ENCODE measurements at regions not wholly inside any gene's neighbourhood (a gene's known extent, or its start where the extent isn't known, plus 50 kb on each side); places are given as distances from the start of the nearest gene placed in this dataset.

DNA sequence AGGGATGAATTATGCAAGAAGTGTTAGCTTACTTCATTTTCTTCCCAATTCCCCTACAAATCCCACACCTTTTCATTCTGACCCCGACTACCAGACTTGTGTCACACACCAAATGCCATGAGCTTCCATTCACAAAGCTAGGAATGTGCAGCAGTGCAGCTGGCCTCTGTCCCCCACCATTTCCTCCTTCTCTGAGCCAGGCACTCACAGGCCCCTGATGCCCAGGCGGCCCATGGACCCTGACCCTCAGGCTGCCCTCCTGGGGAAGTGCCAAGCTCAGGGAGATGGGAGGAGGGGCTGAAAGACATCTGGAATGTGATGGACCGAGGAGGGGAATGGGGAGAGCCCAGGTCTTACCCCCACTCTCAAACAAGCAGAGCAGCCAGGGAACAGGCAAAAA lies 67.0 kb upstream of the BCOR start (continued):
- TF ChIP-seq ZBTB33 (IDR thresholded peaks at IDR 0.05): no peak

DNA sequence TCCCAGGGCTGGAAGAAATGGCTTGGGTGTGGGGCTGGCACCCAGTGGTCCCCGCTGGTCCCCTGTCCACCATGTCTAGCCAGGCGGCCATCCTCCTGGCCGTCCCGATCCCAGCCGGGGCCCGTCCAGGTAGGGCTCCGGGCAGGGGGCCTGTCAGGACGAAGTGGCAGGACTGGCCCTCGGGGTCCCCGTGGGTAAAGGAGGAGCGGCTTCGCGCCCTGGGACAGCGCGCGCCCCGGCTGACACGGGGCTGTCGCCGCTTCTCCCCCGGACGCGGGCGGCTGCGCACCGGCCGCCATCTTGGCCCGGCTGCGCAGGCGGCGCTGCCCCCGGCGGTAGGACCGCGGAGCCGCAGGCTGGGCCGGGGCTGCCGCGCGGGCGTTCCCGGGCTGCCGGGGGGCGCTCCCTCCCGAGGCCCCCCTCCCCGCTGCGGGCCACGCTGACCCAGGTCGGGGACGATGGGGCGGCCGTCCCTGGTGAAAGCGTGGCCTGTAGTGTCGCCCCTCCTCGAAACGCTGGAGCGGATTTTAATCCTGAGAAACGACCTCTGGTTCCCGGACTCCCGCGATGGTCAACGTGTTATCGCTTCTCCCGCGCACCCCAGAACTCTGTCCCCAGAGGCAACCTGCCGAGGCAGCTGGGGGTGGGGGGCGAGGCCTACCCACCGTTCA lies 60.4 kb upstream of the BCOR start:
- Histone ChIP-seq H3K4me1 (ENCODE audit: control insufficient read depth, insufficient read depth, low read length) (no peaks in the 10 kb centered on the region), H3K79me2 (ENCODE audit: control insufficient read depth, insufficient read depth, low read length) (no peaks in the 10 kb centered on the region), H2AFZ (ENCODE audit: control insufficient read depth, low read depth, low read length) (peak overlapping the region; percentile 41), H3K36me3 (ENCODE audit: control insufficient read depth in 2 of 2, insufficient read depth in 2 of 2, low read length in 1 of 2) (no peaks in the 10 kb centered on the region), H3K9ac (ENCODE audit: control insufficient read depth, insufficient read depth, low read length) (peak overlapping the region; percentile 40; the same call in 1 of the 2 replicates), H4K20me1 (ENCODE audit: control insufficient read depth, insufficient read depth) (no peaks in the 10 kb centered on the region), H3K27me3 (replicated peaks in 1 of 2; ENCODE audit: control insufficient read depth in 2 of 2, insufficient read depth in 2 of 2, low read length in 1 of 2) (no peaks in the 10 kb centered on the region), H3K27ac (ENCODE audit: control insufficient read depth, insufficient read depth) (no peak overlapping the region), H3K9me3 (replicated peaks; ENCODE audit: control insufficient read depth, insufficient read depth, low read length) (no peaks in the 10 kb centered on the region; the same call in 2 of the 3 replicates), H3K4me2 (ENCODE audit: control insufficient read depth, insufficient read depth) (peak overlapping the region; percentile 77), H3K4me3 (peak overlapping the region; percentile 53)
- ATAC-seq: peak; percentile 66
- SMC1A ChIA-PET (ENCODE audit: uncharacterized antibody, unreplicated experiment): no interaction called here
- WGBS (ENCODE audit: insufficient coverage, insufficient replicate concordance, low lambda C conversion rate, missing lambda C conversion rate): 42% methylated on average over 43 of the region's 68 CpGs
- no TSS peak for BruUV-seq (replicated peaks)
- in situ Hi-C loops (cut with MboI) (no loop called here), intact Hi-C loops (cut with micrococcal nuclease; ENCODE audit: unreplicated experiment) (no loop called here)
- CTCF ChIA-PET: no interaction called here
- RAD21 ChIA-PET (ENCODE audit: unreplicated experiment): no interaction called here
- FAIRE-seq: no peak
- POLR2A ChIA-PET: no interaction called here
- DNase-seq (ENCODE audit: low read depth, low spot score): no peak
- peak; percentile 30; the same call in 1 of the 2 replicates for TF ChIP-seq PAX5 (IDR thresholded peaks at IDR 0.05; ENCODE audit: borderline replicate concordance, low read depth, low read length)
- TF ChIP-seq, protein P1, sequence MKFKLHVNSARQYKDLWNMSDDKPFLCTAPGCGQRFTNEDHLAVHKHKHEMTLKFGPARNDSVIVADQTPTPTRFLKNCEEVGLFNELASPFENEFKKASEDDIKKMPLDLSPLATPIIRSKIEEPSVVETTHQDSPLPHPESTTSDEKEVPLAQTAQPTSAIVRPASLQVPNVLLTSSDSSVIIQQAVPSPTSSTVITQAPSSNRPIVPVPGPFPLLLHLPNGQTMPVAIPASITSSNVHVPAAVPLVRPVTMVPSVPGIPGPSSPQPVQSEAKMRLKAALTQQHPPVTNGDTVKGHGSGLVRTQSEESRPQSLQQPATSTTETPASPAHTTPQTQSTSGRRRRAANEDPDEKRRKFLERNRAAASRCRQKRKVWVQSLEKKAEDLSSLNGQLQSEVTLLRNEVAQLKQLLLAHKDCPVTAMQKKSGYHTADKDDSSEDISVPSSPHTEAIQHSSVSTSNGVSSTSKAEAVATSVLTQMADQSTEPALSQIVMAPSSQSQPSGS (IDR thresholded peaks at IDR 0.05; ENCODE audit: low read length): no peak
- no peak for TF ChIP-seq PKNOX1 (IDR thresholded peaks at IDR 0.05)
- no peak for TF ChIP-seq ZSCAN29 (IDR thresholded peaks at IDR 0.05)
- no peak for TF ChIP-seq NFYA (IDR thresholded peaks at IDR 0.05; ENCODE audit: borderline replicate concordance, low read depth, low read length)
- TF ChIP-seq MLLT1 (IDR thresholded peaks at IDR 0.05): no peak
- no peak for TF ChIP-seq RELB (IDR thresholded peaks at IDR 0.05; ENCODE audit: low read depth)
- TF ChIP-seq NBN (IDR thresholded peaks at IDR 0.05): no peak
- no peak for TF ChIP-seq HDAC2 (IDR thresholded peaks at IDR 0.05)
- TF ChIP-seq, protein P2, sequence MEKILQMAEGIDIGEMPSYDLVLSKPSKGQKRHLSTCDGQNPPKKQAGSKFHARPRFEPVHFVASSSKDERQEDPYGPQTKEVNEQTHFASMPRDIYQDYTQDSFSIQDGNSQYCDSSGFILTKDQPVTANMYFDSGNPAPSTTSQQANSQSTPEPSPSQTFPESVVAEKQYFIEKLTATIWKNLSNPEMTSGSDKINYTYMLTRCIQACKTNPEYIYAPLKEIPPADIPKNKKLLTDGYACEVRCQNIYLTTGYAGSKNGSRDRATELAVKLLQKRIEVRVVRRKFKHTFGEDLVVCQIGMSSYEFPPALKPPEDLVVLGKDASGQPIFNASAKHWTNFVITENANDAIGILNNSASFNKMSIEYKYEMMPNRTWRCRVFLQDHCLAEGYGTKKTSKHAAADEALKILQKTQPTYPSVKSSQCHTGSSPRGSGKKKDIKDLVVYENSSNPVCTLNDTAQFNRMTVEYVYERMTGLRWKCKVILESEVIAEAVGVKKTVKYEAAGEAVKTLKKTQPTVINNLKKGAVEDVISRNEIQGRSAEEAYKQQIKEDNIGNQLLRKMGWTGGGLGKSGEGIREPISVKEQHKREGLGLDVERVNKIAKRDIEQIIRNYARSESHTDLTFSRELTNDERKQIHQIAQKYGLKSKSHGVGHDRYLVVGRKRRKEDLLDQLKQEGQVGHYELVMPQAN (conservative IDR thresholded peaks at IDR 0.05): no peak
- peak; percentile 27; the same call in 1 of the 2 replicates for TF ChIP-seq RAD21 (IDR thresholded peaks at IDR 0.05; ENCODE audit: insufficient read depth, low read depth, low read length)
- TF ChIP-seq JUNB (IDR thresholded peaks at IDR 0.05): no peak
